HepG2 (cell line): ENCODE measurements at regions not wholly inside any gene's neighbourhood (a gene's known extent, or its start where the extent isn't known, plus 50 kb on each side); places are given as distances from the start of the nearest gene placed in this dataset.

Experiments used
- ATAC-seq: fragments of 200-7000 bp; cut with Tn5 transposase; 3 replicates; pipeline ENCODE4 v1.9.1; 2020; ENCODE audit warnings: mild to moderate bottlenecking, moderate library complexity
- BruUV-seq: library from RNA; stranded (reverse); fragments of 400-500 nt; replicated peaks from 2 replicates; lab custom pipeline; 2021; lab: Mats Ljungman, UMichigan
- CTCF ChIA-PET: fragments of 300-600 bp; formaldehyde crosslinking; extraction: SDS; loops from one replicate; lab custom pipeline; 2021; ENCODE audit warnings: low total read pairs, inconsistent platforms, low intra/inter-chr PET ratio; lab: Yijun Ruan, JAX
- POLR2A ChIA-PET: fragments of 350-600 bp; sonication (Branson Sonifier 250); formaldehyde crosslinking; loops from one replicate; lab custom pipeline; 2020; ENCODE audit warnings: antibody characterized with exemption, inconsistent platforms; lab: Yijun Ruan, JAX
- DNase-seq: peaks from one replicate; pipeline ENCODE4 v3.0.0-alpha.2; 2015; ENCODE audit warnings: low spot score
- FAIRE-seq: peaks from 3 replicates; lab custom pipeline; 2011; peaks lifted over from hg19 to GRCh38; lab: Jason Lieb, UNC
- H2AFZ ChIP-seq: one replicate; pipeline ENCODE4 v1.6.1; 2011; ENCODE audit warnings: low read length, inconsistent platforms
- H3K27ac ChIP-seq: fragments of 300-600 bp; 3 replicates; pipeline ENCODE4 v1.8.0; 2011; ENCODE audit warnings: mixed run types, mild to moderate bottlenecking, mixed read lengths, low read length, inconsistent platforms; ENCODE audit not compliant: insufficient read depth; ENCODE audit errors: extremely low read length
- H3K27me3 ChIP-seq, 2 experiments: fragments of 200-600 bp in 1 of 2; 2 replicates in 1 of 2; 3 replicates in 1 of 2; pipeline versions ENCODE4 v1.6.0 to v1.8.0; 2011; ENCODE audit warnings: low read length in 2 of 2, mild to moderate bottlenecking in 2 of 2, moderate library complexity in 2 of 2, inconsistent platforms in 1 of 2; ENCODE audit not compliant: insufficient read depth in 2 of 2, control insufficient read depth in 1 of 2
- H3K36me3 ChIP-seq, 2 experiments: fragments of 200-600 bp in 1 of 2; replicated peaks in 1 of 2; 2 replicates in 1 of 2; 3 replicates in 1 of 2; pipeline versions ENCODE4 v1.5.1 to v1.8.0; 2011; ENCODE audit warnings: low read length in 2 of 2, inconsistent platforms in 1 of 2; ENCODE audit not compliant: insufficient read depth in 2 of 2, control insufficient read depth in 1 of 2
- H3K4me1 ChIP-seq: 2 replicates; pipeline ENCODE4 v1.5.1; 2012; ENCODE audit warnings: low read length, inconsistent platforms; ENCODE audit not compliant: insufficient read depth
- H3K4me2 ChIP-seq: 2 replicates; pipeline ENCODE4 v1.6.0; 2011; ENCODE audit warnings: low read depth, low read length, inconsistent platforms
- H3K4me3 ChIP-seq, 3 experiments: fragments of 200-600 bp in 1 of 3; sonication (generic), shearing (Covaris generic) in 1 of 3; replicated peaks in 1 of 3; 2 replicates each; pipeline ENCODE4 v1.5.1; 2011 to 2016; ENCODE audit warnings: low read length in 3 of 3, inconsistent platforms in 2 of 3, low read depth in 2 of 3, mild to moderate bottlenecking in 2 of 3, control low read depth in 1 of 3, mixed read lengths in 1 of 3; ENCODE audit not compliant: insufficient read depth in 1 of 3
- H3K79me2 ChIP-seq: one replicate; pipeline ENCODE4 v1.6.1; 2011; ENCODE audit warnings: low read length, inconsistent platforms; ENCODE audit not compliant: insufficient read depth
- H3K9ac ChIP-seq: 2 replicates; pipeline ENCODE4 v1.6.0; 2011; ENCODE audit warnings: mild to moderate bottlenecking, low read depth, low read length, inconsistent platforms; ENCODE audit not compliant: insufficient read depth
- H3K9me3 ChIP-seq: 2 replicates; pipeline ENCODE4 v1.5.1; 2012; ENCODE audit warnings: mild to moderate bottlenecking, low read length
- H4K20me1 ChIP-seq: 2 replicates; pipeline ENCODE4 v1.6.0; 2011; ENCODE audit warnings: inconsistent platforms, mild to moderate bottlenecking, low read length, moderate library complexity; ENCODE audit not compliant: insufficient read depth
- CC2D1A ChIP-seq: sonication (generic); formaldehyde crosslinking; IDR thresholded peaks from 2 replicates; pipeline ENCODE4 v1.8.1; 2023; ENCODE audit warnings: mild to moderate bottlenecking, missing genetic modification reagents
- CENPX ChIP-seq: sonication (generic); formaldehyde crosslinking; IDR thresholded peaks from 2 replicates; pipeline ENCODE4 v1.9.0; 2021; ENCODE audit warnings: mild to moderate bottlenecking, missing genetic modification reagents, moderate library complexity
- CHD2 ChIP-seq: IDR thresholded peaks from 2 replicates; pipeline ENCODE4 v1.6.1; 2011; ENCODE audit warnings: low read depth, low read length, improper control_type of control experiment
- GATAD1 ChIP-seq: IDR thresholded peaks from 2 replicates; pipeline ENCODE4 v1.6.1; 2016; ENCODE audit warnings: missing genetic modification reagents, missing compliant biosample characterization
- HDAC1 ChIP-seq: sonication (generic); formaldehyde crosslinking; IDR thresholded peaks from 2 replicates; pipeline ENCODE4 v1.5.1; 2020; ENCODE audit warnings: mild to moderate bottlenecking, missing genetic modification reagents
- MEIS1 ChIP-seq: sonication (generic); formaldehyde crosslinking; IDR thresholded peaks from 2 replicates; pipeline ENCODE4 v1.9.0; 2021; ENCODE audit warnings: mild to moderate bottlenecking, missing genetic modification reagents, moderate library complexity, borderline replicate concordance
- MTERF4 ChIP-seq: sonication (generic); formaldehyde crosslinking; IDR thresholded peaks from 2 replicates; pipeline ENCODE4 v1.8.0; 2023; ENCODE audit warnings: mild to moderate bottlenecking, missing genetic modification reagents
- PAX8 ChIP-seq: sonication (generic); formaldehyde crosslinking; IDR thresholded peaks from 2 replicates; pipeline ENCODE4 v1.8.0; 2022; ENCODE audit warnings: mild to moderate bottlenecking, missing genetic modification reagents, borderline replicate concordance
- REXO4 ChIP-seq: sonication (generic); formaldehyde crosslinking; IDR thresholded peaks from 2 replicates; pipeline ENCODE4 v1.8.0; 2022; ENCODE audit warnings: missing genetic modification reagents, mild to moderate bottlenecking, borderline replicate concordance
- TAF15 ChIP-seq: fragments of 200-400 bp; formaldehyde crosslinking; IDR thresholded peaks from one replicate; pipeline ENCODE4 v1.6.1; 2018; ENCODE audit warnings: mild to moderate bottlenecking, low read depth, low read length; ENCODE audit not compliant: poor library complexity, severe bottlenecking
- ZBTB33 ChIP-seq: sonication (generic); formaldehyde crosslinking; IDR thresholded peaks from 2 replicates; pipeline ENCODE4 v1.4.0; 2020; ENCODE audit warnings: missing genetic modification reagents
- ZBTB7B ChIP-seq: sonication (generic); formaldehyde crosslinking; IDR thresholded peaks from 2 replicates; pipeline ENCODE4 v1.4.0; 2020; ENCODE audit warnings: missing genetic modification reagents
- ZNF333 ChIP-seq: sonication (generic); formaldehyde crosslinking; IDR thresholded peaks from 2 replicates; pipeline ENCODE4 v1.4.0; 2020; ENCODE audit warnings: mild to moderate bottlenecking, missing genetic modification reagents, borderline replicate concordance
- ZNF382 ChIP-seq: sonication (generic); formaldehyde crosslinking; IDR thresholded peaks from 2 replicates; pipeline ENCODE4 v1.5.0; 2020; ENCODE audit warnings: missing genetic modification reagents, mild to moderate bottlenecking, borderline replicate concordance
- ZNF703 ChIP-seq: sonication (generic); formaldehyde crosslinking; IDR thresholded peaks from 2 replicates; pipeline ENCODE4 v1.5.1; 2020; ENCODE audit warnings: missing genetic modification reagents, mild to moderate bottlenecking, moderate library complexity, borderline replicate concordance
- WGBS: methylation state at CpG from one replicate; pipeline ENCODE4 v1.1.6; 2017; ENCODE audit warnings: low lambda C conversion rate; 5-methylcytosine and 5-hydroxymethylcytosine counted together
- in situ Hi-C: cut with HindIII; loops from 2 replicates; pipeline ENCODE4 v1.10.0; 2017; ENCODE audit warnings: low pct_unique_long_range_greater_than_20kb; ENCODE audit not compliant: extremely low pct_ligation_motif_present
- intact Hi-C: fragments of 100-400 bp; cut with micrococcal nuclease; formaldehyde crosslinking; loops from one replicate; pipeline ENCODE4 v1.10.0; 2022; ENCODE audit not compliant: unreplicated experiment
- TF ChIP-seq, protein P1 (sequence below): sonication (generic); formaldehyde crosslinking; IDR thresholded peaks from 2 replicates; pipeline ENCODE4 v1.5.0; 2020; ENCODE audit warnings: missing genetic modification reagents, mild to moderate bottlenecking, borderline replicate concordance
- TF ChIP-seq, protein P2 (sequence below): sonication (generic); formaldehyde crosslinking; IDR thresholded peaks from 2 replicates; pipeline ENCODE4 v1.4.0; 2020; ENCODE audit warnings: mild to moderate bottlenecking, missing genetic modification reagents
- TF ChIP-seq, protein P3 (sequence below): sonication (generic); formaldehyde crosslinking; IDR thresholded peaks from 2 replicates; pipeline ENCODE4 v1.5.1; 2020; ENCODE audit warnings: missing genetic modification reagents, mild to moderate bottlenecking, borderline replicate concordance

GRCh38 chr18:32884543-32884942 lies 111.7 kb upstream of the KLHL14 start:
- ATAC-seq: no peak

More at GRCh38 chr18:32884543-32884942, 111.7 kb upstream of the KLHL14 start:
- no peak overlapping the region for H3K4me3 ChIP-seq
- intact Hi-C loops (no loop called here), in situ Hi-C loops (no loop called here)
- H3K4me1 ChIP-seq: peaks cover 14% of the 10 kb centered on the region
- ChIA-PET CTCF (no interaction called here), POLR2A (no interaction called here)
- WGBS: 15% methylated on average over 2 of the region's 2 CpGs
- H3K27me3 ChIP-seq: peaks cover 0 to 3% of the 10 kb centered on the region in 2 experiments; a peak in 2 of 5 replicates
- no peaks in the 10 kb centered on the region for H3K36me3 ChIP-seq
- H3K4me2 ChIP-seq: no peak overlapping the region
- DNase-seq (no peak), FAIRE-seq (no peak)
- no peak overlapping the region for H2AFZ ChIP-seq
- no peaks in the 10 kb centered on the region for H3K9me3 ChIP-seq
- TF ChIP-seq ZNF333 (CRISPR knock-in tag) (no peak), HDAC1 (CRISPR knock-in tag) (no peak), TAF15 (no peak), ZBTB7B (CRISPR knock-in tag) (no peak), CHD2 (no peak), CC2D1A (CRISPR knock-in tag) (no peak), ZNF703 (CRISPR knock-in tag) (no peak), REXO4 (CRISPR knock-in tag) (no peak), MEIS1 (CRISPR knock-in tag) (no peak), MTERF4 (no peak), ZNF382 (CRISPR knock-in tag) (no peak), CENPX (CRISPR knock-in tag) (no peak), PAX8 (CRISPR knock-in tag) (no peak), ZBTB33 (no peak), GATAD1 (CRISPR knock-in tag) (no peak)
- TF ChIP-seq, protein P1, sequence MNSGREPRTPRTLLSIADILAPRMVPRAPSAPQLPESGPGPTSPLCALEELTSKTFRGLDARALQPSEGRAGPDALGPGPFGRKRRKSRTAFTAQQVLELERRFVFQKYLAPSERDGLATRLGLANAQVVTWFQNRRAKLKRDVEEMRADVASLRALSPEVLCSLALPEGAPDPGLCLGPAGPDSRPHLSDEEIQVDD (CRISPR knock-in tag): no peak
- TF ChIP-seq, protein P2, sequence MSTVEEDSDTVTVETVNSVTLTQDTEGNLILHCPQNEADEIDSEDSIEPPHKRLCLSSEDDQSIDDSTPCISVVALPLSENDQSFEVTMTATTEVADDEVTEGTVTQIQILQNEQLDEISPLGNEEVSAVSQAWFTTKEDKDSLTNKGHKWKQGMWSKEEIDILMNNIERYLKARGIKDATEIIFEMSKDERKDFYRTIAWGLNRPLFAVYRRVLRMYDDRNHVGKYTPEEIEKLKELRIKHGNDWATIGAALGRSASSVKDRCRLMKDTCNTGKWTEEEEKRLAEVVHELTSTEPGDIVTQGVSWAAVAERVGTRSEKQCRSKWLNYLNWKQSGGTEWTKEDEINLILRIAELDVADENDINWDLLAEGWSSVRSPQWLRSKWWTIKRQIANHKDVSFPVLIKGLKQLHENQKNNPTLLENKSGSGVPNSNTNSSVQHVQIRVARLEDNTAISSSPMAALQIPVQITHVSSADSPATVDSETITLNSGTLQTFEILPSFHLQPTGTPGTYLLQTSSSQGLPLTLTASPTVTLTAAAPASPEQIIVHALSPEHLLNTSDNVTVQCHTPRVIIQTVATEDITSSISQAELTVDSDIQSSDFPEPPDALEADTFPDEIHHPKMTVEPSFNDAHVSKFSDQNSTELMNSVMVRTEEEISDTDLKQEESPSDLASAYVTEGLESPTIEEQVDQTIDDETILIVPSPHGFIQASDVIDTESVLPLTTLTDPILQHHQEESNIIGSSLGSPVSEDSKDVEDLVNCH: no peak
- TF ChIP-seq, protein P3, sequence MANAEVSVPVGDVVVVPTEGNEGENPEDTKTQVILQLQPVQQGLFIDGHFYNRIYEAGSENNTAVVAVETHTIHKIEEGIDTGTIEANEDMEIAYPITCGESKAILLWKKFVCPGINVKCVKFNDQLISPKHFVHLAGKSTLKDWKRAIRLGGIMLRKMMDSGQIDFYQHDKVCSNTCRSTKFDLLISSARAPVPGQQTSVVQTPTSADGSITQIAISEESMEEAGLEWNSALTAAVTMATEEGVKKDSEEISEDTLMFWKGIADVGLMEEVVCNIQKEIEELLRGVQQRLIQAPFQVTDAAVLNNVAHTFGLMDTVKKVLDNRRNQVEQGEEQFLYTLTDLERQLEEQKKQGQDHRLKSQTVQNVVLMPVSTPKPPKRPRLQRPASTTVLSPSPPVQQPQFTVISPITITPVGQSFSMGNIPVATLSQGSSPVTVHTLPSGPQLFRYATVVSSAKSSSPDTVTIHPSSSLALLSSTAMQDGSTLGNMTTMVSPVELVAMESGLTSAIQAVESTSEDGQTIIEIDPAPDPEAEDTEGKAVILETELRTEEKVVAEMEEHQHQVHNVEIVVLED (CRISPR knock-in tag): no peak
- H3K9ac ChIP-seq: no peak overlapping the region
- no peaks in the 10 kb centered on the region for H4K20me1 ChIP-seq
- no peaks in the 10 kb centered on the region for H3K79me2 ChIP-seq
- no peak overlapping the region for H3K27ac ChIP-seq
- no TSS peak for BruUV-seq
